Subcutaneous abdominal adipose tissue (tissue), 5 donors: ENCODE measurements at regions not wholly inside any gene's neighbourhood (a gene's known extent, or its start where the extent isn't known, plus 50 kb on each side); places are given as distances from the start of the nearest gene placed in this dataset.

Source experiments
- H3K27ac ChIP-seq: one replicate; pipeline ENCODE4 v1.7.0; 2013; ENCODE audit warnings: low read depth, mild to moderate bottlenecking, inconsistent platforms, low read length, moderate library complexity
- H3K27me3 ChIP-seq, 5 donors: one replicate each; pipeline ENCODE4 v1.7.0; 2013; ENCODE audit warnings: low read length in 5 of 5, inconsistent platforms in 1 of 5; ENCODE audit not compliant: control insufficient read depth in 5 of 5, insufficient read depth in 4 of 5
- H3K36me3 ChIP-seq, 5 donors: one replicate each; pipeline ENCODE4 v1.7.0; 2013; ENCODE audit warnings: low read length in 5 of 5; ENCODE audit not compliant: control insufficient read depth in 5 of 5, insufficient read depth in 5 of 5
- H3K4me1 ChIP-seq, 5 donors: one replicate each; pipeline ENCODE4 v1.7.0; 2013; ENCODE audit warnings: low read length in 5 of 5, mild to moderate bottlenecking in 3 of 5, moderate library complexity in 1 of 5; ENCODE audit not compliant: control insufficient read depth in 5 of 5, insufficient read depth in 5 of 5
- H3K4me3 ChIP-seq, 5 donors: one replicate each; pipeline ENCODE4 v1.7.0; 2013; ENCODE audit warnings: low read length in 5 of 5, low read depth in 1 of 5
- H3K9ac ChIP-seq, 5 donors: one replicate each; pipeline ENCODE4 v1.7.0; 2013; ENCODE audit warnings: low read length in 5 of 5, mild to moderate bottlenecking in 4 of 5, moderate library complexity in 3 of 5
- H3K9me3 ChIP-seq, 5 donors: one replicate each; pipeline ENCODE4 v1.7.0; 2013; ENCODE audit warnings: low read length in 5 of 5; ENCODE audit not compliant: control insufficient read depth in 5 of 5
- donor health status: healthy.
- donor health status: healthy.
- donor health status: healthy.
- donor health status: healthy.
- donor health status: healthy.

GRCh38 chr11:119842731-119843130 is 113.7 kb upstream of the NECTIN1 start:
- no peaks in the 10 kb centered on the region for H3K36me3 ChIP-seq
- H3K4me1 ChIP-seq = no peaks in the 10 kb centered on the region
- H3K27ac ChIP-seq = no peak overlapping the region
- peaks cover 5 to 19% (median 15%) of the 10 kb centered on the region in 5 donors for H3K9me3 ChIP-seq
- H3K27me3 ChIP-seq = peaks cover 6 to 29% (median 10%) of the 10 kb centered on the region in 5 donors
- no peak overlapping the region for H3K4me3 ChIP-seq
- H3K9ac ChIP-seq = no peak overlapping the region

GRCh38 chr11:119839476-119840133 is 110.6 kb upstream of the NECTIN1 start:
- no peak overlapping the region for H3K4me3 ChIP-seq
- no peaks in the 10 kb centered on the region for H3K4me1 ChIP-seq
- H3K36me3 ChIP-seq = no peaks in the 10 kb centered on the region
- H3K27me3 ChIP-seq = peaks cover 4 to 19% (median 10%) of the 10 kb centered on the region in 5 donors
- H3K9me3 ChIP-seq = no peaks in the 10 kb centered on the region
- H3K9ac ChIP-seq = no peak overlapping the region
- no peak overlapping the region for H3K27ac ChIP-seq

- Histone ChIP-seq H3K9ac (no peak overlapping the region), H3K27me3 (peaks cover 11 to 23% (median 17%) of the 10 kb centered on the region in 5 donors), H3K9me3 (no peaks in the 10 kb centered on the region), H3K4me3 (no peak overlapping the region), H3K4me1 (peaks cover 0 to 6% (median 0%) of the 10 kb centered on the region in 5 donors), H3K36me3 (no peaks in the 10 kb centered on the region), H3K27ac (no peak overlapping the region)
Measured at GRCh38 chr11:119835753-119836152, 106.8 kb upstream of the NECTIN1 start.

GRCh38 chr11:119832202-119832935 is 103.4 kb upstream of the NECTIN1 start:
- Histone ChIP-seq H3K27me3 (peaks cover 10 to 17% (median 13%) of the 10 kb centered on the region in 5 donors), H3K9ac (no peak overlapping the region), H3K9me3 (no peaks in the 10 kb centered on the region), H3K36me3 (no peaks in the 10 kb centered on the region), H3K27ac (no peak overlapping the region), H3K4me1 (peaks cover 0 to 6% (median 0%) of the 10 kb centered on the region in 5 donors), H3K4me3 (no peak overlapping the region)

- H3K27me3 ChIP-seq = peaks cover 11 to 17% (median 13%) of the 10 kb centered on the region in 5 donors
- H3K4me3 ChIP-seq = no peak overlapping the region
- no peaks in the 10 kb centered on the region for H3K36me3 ChIP-seq
- H3K4me1 ChIP-seq = peaks cover 0 to 6% (median 0%) of the 10 kb centered on the region in 5 donors
- H3K9me3 ChIP-seq = peaks cover 0 to 2% (median 0%) of the 10 kb centered on the region in 5 donors
- no peak overlapping the region for H3K27ac ChIP-seq
- no peak overlapping the region for H3K9ac ChIP-seq
Measured at GRCh38 chr11:119831011-119831410, 102.0 kb upstream of the NECTIN1 start.

- H3K9me3 ChIP-seq = peaks cover 0 to 6% (median 0%) of the 10 kb centered on the region in 5 donors
- H3K9ac ChIP-seq = no peak overlapping the region
- no peak overlapping the region for H3K4me3 ChIP-seq
- no peaks in the 10 kb centered on the region for H3K36me3 ChIP-seq
- peaks cover 11 to 17% (median 13%) of the 10 kb centered on the region in 5 donors for H3K27me3 ChIP-seq
- H3K4me1 ChIP-seq = peaks cover 0 to 6% (median 0%) of the 10 kb centered on the region in 5 donors
- H3K27ac ChIP-seq = no peak overlapping the region
Measured at GRCh38 chr11:119830400-119830799, 101.4 kb upstream of the NECTIN1 start.

- Histone ChIP-seq H3K4me3 (no peak overlapping the region), H3K9me3 (peaks cover 0 to 6% (median 4%) of the 10 kb centered on the region in 5 donors), H3K36me3 (no peaks in the 10 kb centered on the region), H3K9ac (no peak overlapping the region), H3K27ac (no peak overlapping the region), H3K27me3 (peaks cover 5 to 13% (median 9%) of the 10 kb centered on the region in 5 donors), H3K4me1 (peaks cover 0 to 6% (median 0%) of the 10 kb centered on the region in 5 donors)
Measured at GRCh38 chr11:119829402-119829801, 100.4 kb upstream of the NECTIN1 start.

GRCh38 chr11:119828819-119829218 is 99.8 kb upstream of the NECTIN1 start:
- Histone ChIP-seq H3K27ac (no peak overlapping the region), H3K9ac (no peak overlapping the region), H3K9me3 (peaks cover 0 to 6% (median 4%) of the 10 kb centered on the region in 5 donors), H3K36me3 (no peaks in the 10 kb centered on the region), H3K27me3 (peaks cover 5 to 13% (median 7%) of the 10 kb centered on the region in 5 donors), H3K4me3 (no peak overlapping the region), H3K4me1 (peaks cover 0 to 6% (median 0%) of the 10 kb centered on the region in 5 donors)

GRCh38 chr11:119828006-119828405 is 99.0 kb upstream of the NECTIN1 start:
- Histone ChIP-seq H3K9ac (no peak overlapping the region), H3K9me3 (peaks cover 0 to 6% (median 4%) of the 10 kb centered on the region in 5 donors), H3K4me1 (peaks cover 0 to 6% (median 0%) of the 10 kb centered on the region in 5 donors), H3K36me3 (no peaks in the 10 kb centered on the region), H3K4me3 (no peak overlapping the region), H3K27me3 (peaks cover 0 to 9% (median 5%) of the 10 kb centered on the region in 5 donors), H3K27ac (no peak overlapping the region)

- peaks cover 0 to 2% (median 0%) of the 10 kb centered on the region in 5 donors for H3K4me1 ChIP-seq
- peaks cover 0 to 8% (median 4%) of the 10 kb centered on the region in 5 donors for H3K27me3 ChIP-seq
- no peak overlapping the region for H3K4me3 ChIP-seq
- no peak overlapping the region for H3K27ac ChIP-seq
- H3K9ac ChIP-seq = no peak overlapping the region
- H3K9me3 ChIP-seq = peaks cover 0 to 6% (median 4%) of the 10 kb centered on the region in 5 donors
- H3K36me3 ChIP-seq = no peaks in the 10 kb centered on the region
Measured at GRCh38 chr11:119827113-119827512, 98.1 kb upstream of the NECTIN1 start.
